SK-N-SH (cell line): ENCODE measurements at regions not wholly inside any gene's neighbourhood (a gene's known extent, or its start where the extent isn't known, plus 50 kb on each side); places are given as distances from the start of the nearest gene placed in this dataset.

Experiments
- CTCF ChIA-PET: fragments of 300-600, 350-600 bp; formaldehyde crosslinking; extraction: SDS; loops from one replicate; lab custom pipeline; 2021; lab: Yijun Ruan, JAX
- POLR2A ChIA-PET: fragments of 350-600 bp; sonication (Branson Sonifier 250); formaldehyde crosslinking; extraction: SDS; loops from one replicate; lab custom pipeline; 2020; ENCODE audit warnings: antibody characterized with exemption, inconsistent platforms; lab: Yijun Ruan, JAX
- DNase-seq: peaks from one replicate; pipeline ENCODE4 v3.0.0; 2012
- H2AFZ ChIP-seq: fragments of 200-600 bp; sonication (generic); 2 replicates; pipeline ENCODE4 v1.8.1; 2016; ENCODE audit warnings: antibody characterized with exemption, mild to moderate bottlenecking, low read depth
- H3F3A ChIP-seq: fragments of 200-600 bp; sonication (generic); replicated peaks from 2 replicates; pipeline ENCODE3; 2016; ENCODE audit warnings: antibody characterized with exemption, mild to moderate bottlenecking; ENCODE audit not compliant: insufficient read depth
- H3K27ac ChIP-seq, 2 experiments: fragments of 200-500 bp in 1 of 2; fragments of 200-600 bp in 1 of 2; sonication (Bioruptor generic) in 1 of 2; sonication (generic), shearing (Covaris generic) in 1 of 2; 2 replicates each; pipeline versions ENCODE4 v1.5.1 to v1.6.1; 2014 to 2016; ENCODE audit warnings: low read depth in 2 of 2, inconsistent platforms in 1 of 2, low read length in 1 of 2, mild to moderate bottlenecking in 1 of 2, mixed read lengths in 1 of 2
- H3K27me3 ChIP-seq: fragments of 200-600 bp; sonication (generic), shearing (Covaris generic); 2 replicates; pipeline ENCODE4 v1.6.1; 2016; ENCODE audit warnings: mixed run types; ENCODE audit not compliant: insufficient read depth
- H3K36me3 ChIP-seq, 2 experiments: fragments of 200-500 bp in 1 of 2; fragments of 200-600 bp in 1 of 2; sonication (Bioruptor generic) in 1 of 2; sonication (generic) in 1 of 2; replicated peaks in 1 of 2; 2 replicates each; pipeline versions ENCODE3 to v1.5.1; 2014 to 2016; ENCODE audit warnings: low read length in 1 of 2, mild to moderate bottlenecking in 1 of 2; ENCODE audit not compliant: insufficient read depth in 2 of 2, control insufficient read depth in 1 of 2
- H3K4me1 ChIP-seq, 2 experiments: fragments of 200-500 bp in 1 of 2; fragments of 200-600 bp in 1 of 2; sonication (Bioruptor generic) in 1 of 2; sonication (generic), shearing (Covaris generic) in 1 of 2; 2 replicates each; pipeline versions ENCODE4 v1.5.1 to v1.6.1; 2014 to 2016; ENCODE audit warnings: low read depth in 1 of 2, low read length in 1 of 2, mixed run types in 1 of 2; ENCODE audit not compliant: insufficient read depth in 2 of 2, control insufficient read depth in 1 of 2
- H3K4me2 ChIP-seq: fragments of 200-600 bp; sonication (generic), shearing (Covaris generic); 2 replicates; pipeline ENCODE4 v1.6.1; 2017; ENCODE audit warnings: mixed run types
- H3K4me3 ChIP-seq, 2 experiments: fragments of 200-500 bp in 1 of 2; fragments of 200-600 bp in 1 of 2; sonication (Bioruptor generic) in 1 of 2; sonication (generic), shearing (Covaris generic) in 1 of 2; 2 replicates each; pipeline versions ENCODE4 v1.5.1 to v1.8.1; 2014 to 2016; ENCODE audit warnings: low read depth in 2 of 2, inconsistent platforms in 1 of 2, low read length in 1 of 2, mild to moderate bottlenecking in 1 of 2, mixed read lengths in 1 of 2, moderate library complexity in 1 of 2
- H3K79me2 ChIP-seq: fragments of 200-600 bp; sonication (generic); 2 replicates; pipeline ENCODE4 v1.8.1; 2017; ENCODE audit warnings: mild to moderate bottlenecking; ENCODE audit not compliant: insufficient read depth
- H3K9ac ChIP-seq: fragments of 200-600 bp; sonication (generic); 2 replicates; pipeline ENCODE4 v1.6.1; 2017; ENCODE audit warnings: mixed run types
- H3K9me2 ChIP-seq: fragments of 200-600 bp; sonication (generic); 2 replicates; pipeline ENCODE4 v1.6.1; 2017; ENCODE audit warnings: mixed run types
- H3K9me3 ChIP-seq: fragments of 200-600 bp; sonication (generic); 2 replicates; pipeline ENCODE4 v1.6.1; 2017; ENCODE audit warnings: mixed run types, mild to moderate bottlenecking, moderate library complexity
- H4K20me1 ChIP-seq: fragments of 200-600 bp; sonication (generic); 2 replicates; pipeline ENCODE4 v1.6.1; 2017; ENCODE audit warnings: mild to moderate bottlenecking, mixed run types; ENCODE audit not compliant: insufficient read depth
- CHD2 ChIP-seq: fragments of 150-350 bp; IDR thresholded peaks from 2 replicates; pipeline ENCODE4 v1.6.1; 2018; ENCODE audit warnings: low read length; ENCODE audit not compliant: partially characterized antibody
- JUND ChIP-seq: IDR thresholded peaks from 2 replicates; pipeline ENCODE4 v1.4.0; 2012
- MEF2A ChIP-seq: IDR thresholded peaks from 2 replicates; pipeline ENCODE4 v1.4.0; 2012; ENCODE audit warnings: low read depth, borderline replicate concordance
- POLR2AphosphoS5 ChIP-seq: IDR thresholded peaks from 2 replicates; pipeline ENCODE4 v1.6.1; 2012; ENCODE audit warnings: low read depth, low read length
- RAD21 ChIP-seq: IDR thresholded peaks from 2 replicates; pipeline ENCODE4 v1.6.1; 2012; ENCODE audit warnings: mild to moderate bottlenecking, low read length
- RFX5 ChIP-seq: IDR thresholded peaks from 2 replicates; pipeline ENCODE4 v1.6.1; 2012; ENCODE audit warnings: mild to moderate bottlenecking, improper control_type of control experiment, low read length
- SIN3A ChIP-seq: IDR thresholded peaks from 2 replicates; pipeline ENCODE4 v1.6.1; 2012; ENCODE audit warnings: low read depth, mild to moderate bottlenecking, low read length, moderate library complexity, borderline replicate concordance
- SMC3 ChIP-seq: IDR thresholded peaks from 2 replicates; pipeline ENCODE4 v1.6.1; 2012; ENCODE audit warnings: low read depth, low read length, improper control_type of control experiment
- TAF1 ChIP-seq: IDR thresholded peaks from 2 replicates; pipeline ENCODE4 v1.6.1; 2012; ENCODE audit warnings: low read depth, mild to moderate bottlenecking, low read length, moderate library complexity, borderline replicate concordance
- WGBS: methylation state at CpG from one replicate; pipeline ENCODE4 v1.1.6; 2017; ENCODE audit warnings: low lambda C conversion rate; 5-methylcytosine and 5-hydroxymethylcytosine counted together
- TF ChIP-seq, protein P1 (sequence below): IDR thresholded peaks from 2 replicates; pipeline ENCODE4 v1.6.1; 2012; ENCODE audit warnings: mild to moderate bottlenecking, low read depth, low read length, moderate library complexity
- TF ChIP-seq, protein P2 (sequence below): fragments of 150-350 bp; IDR thresholded peaks from 2 replicates; pipeline ENCODE4 v1.6.1; 2016; ENCODE audit warnings: mild to moderate bottlenecking, low read depth, low read length

DNA sequence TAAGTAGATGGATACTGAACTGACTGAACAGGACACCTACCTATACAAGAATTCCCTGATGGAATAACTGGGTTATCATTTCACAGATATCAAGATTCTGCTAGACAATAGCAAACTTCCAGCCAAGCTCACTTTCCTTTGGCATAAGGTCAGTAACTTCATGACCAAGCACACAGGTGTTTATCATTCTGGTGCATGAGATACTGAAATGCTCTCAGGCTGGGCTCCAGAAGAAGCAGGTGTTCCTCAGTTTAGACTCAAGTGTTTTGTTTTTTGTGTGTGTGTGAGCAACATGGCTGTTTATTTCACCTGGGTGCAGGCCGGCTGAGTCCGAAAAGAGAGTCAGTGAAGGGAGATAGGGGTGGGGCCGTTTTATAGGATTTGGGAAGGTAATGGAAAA, 201.5 kb upstream of the SPOCK3 start:
- POLR2A ChIA-PET: no interaction called here
- Histone ChIP-seq H3K4me3 (no peak overlapping the region), H2AFZ (no peak overlapping the region), H3K27me3 (no peaks in the 10 kb centered on the region), H3K79me2 (no peaks in the 10 kb centered on the region), H3K4me1 (no peaks in the 10 kb centered on the region), H3K36me3 (no peaks in the 10 kb centered on the region), H4K20me1 (no peaks in the 10 kb centered on the region), H3K9me3 (no peaks in the 10 kb centered on the region), H3K9ac (no peak overlapping the region), H3K27ac (no peak overlapping the region), H3F3A (no peaks in the 10 kb centered on the region), H3K4me2 (no peak overlapping the region), H3K9me2 (no peaks in the 10 kb centered on the region)
- CTCF ChIA-PET: no interaction called here
- DNase-seq: no peak
- WGBS: 30% methylated on average over 3 of the region's 3 CpGs
- TF ChIP-seq SIN3A (no peak), SMC3 (no peak)
- TF ChIP-seq, protein P1, sequence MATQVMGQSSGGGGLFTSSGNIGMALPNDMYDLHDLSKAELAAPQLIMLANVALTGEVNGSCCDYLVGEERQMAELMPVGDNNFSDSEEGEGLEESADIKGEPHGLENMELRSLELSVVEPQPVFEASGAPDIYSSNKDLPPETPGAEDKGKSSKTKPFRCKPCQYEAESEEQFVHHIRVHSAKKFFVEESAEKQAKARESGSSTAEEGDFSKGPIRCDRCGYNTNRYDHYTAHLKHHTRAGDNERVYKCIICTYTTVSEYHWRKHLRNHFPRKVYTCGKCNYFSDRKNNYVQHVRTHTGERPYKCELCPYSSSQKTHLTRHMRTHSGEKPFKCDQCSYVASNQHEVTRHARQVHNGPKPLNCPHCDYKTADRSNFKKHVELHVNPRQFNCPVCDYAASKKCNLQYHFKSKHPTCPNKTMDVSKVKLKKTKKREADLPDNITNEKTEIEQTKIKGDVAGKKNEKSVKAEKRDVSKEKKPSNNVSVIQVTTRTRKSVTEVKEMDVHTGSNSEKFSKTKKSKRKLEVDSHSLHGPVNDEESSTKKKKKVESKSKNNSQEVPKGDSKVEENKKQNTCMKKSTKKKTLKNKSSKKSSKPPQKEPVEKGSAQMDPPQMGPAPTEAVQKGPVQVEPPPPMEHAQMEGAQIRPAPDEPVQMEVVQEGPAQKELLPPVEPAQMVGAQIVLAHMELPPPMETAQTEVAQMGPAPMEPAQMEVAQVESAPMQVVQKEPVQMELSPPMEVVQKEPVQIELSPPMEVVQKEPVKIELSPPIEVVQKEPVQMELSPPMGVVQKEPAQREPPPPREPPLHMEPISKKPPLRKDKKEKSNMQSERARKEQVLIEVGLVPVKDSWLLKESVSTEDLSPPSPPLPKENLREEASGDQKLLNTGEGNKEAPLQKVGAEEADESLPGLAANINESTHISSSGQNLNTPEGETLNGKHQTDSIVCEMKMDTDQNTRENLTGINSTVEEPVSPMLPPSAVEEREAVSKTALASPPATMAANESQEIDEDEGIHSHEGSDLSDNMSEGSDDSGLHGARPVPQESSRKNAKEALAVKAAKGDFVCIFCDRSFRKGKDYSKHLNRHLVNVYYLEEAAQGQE: no peak

DNA sequence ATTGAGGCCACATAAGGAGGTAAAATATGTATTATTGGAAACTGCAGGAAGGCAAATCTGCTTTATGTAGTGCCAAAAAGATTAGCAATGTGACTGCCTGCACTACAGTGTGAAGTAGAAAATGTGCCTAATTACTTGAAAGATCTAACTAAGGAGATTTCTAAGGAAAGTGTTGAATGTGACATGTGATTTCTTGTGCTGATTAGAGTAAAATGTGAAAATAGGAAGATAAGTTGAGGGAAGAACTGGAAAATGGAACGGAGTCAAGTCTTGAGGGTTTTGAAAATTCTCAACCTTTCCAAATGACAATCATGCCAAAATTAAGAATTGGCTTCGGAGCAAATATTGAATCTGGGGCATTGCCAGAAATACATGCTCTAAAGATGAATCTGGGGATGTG, 209.5 kb upstream of the SPOCK3 start:
- no peak overlapping the region for H3K4me2 ChIP-seq
- H3K4me1 ChIP-seq: no peaks in the 10 kb centered on the region
- no peaks in the 10 kb centered on the region for H3K36me3 ChIP-seq
- no peak overlapping the region for H3K27ac ChIP-seq
- WGBS: 14% methylated on average over 2 of the region's 2 CpGs
- H4K20me1 ChIP-seq: no peaks in the 10 kb centered on the region
- CTCF ChIA-PET: no interaction called here
- no peaks in the 10 kb centered on the region for H3F3A ChIP-seq
- TF ChIP-seq RAD21 (no peak), CHD2 (no peak), MEF2A (no peak), JUND (no peak), RFX5 (no peak), POLR2AphosphoS5 (no peak), TAF1 (no peak)
- TF ChIP-seq, protein P2, sequence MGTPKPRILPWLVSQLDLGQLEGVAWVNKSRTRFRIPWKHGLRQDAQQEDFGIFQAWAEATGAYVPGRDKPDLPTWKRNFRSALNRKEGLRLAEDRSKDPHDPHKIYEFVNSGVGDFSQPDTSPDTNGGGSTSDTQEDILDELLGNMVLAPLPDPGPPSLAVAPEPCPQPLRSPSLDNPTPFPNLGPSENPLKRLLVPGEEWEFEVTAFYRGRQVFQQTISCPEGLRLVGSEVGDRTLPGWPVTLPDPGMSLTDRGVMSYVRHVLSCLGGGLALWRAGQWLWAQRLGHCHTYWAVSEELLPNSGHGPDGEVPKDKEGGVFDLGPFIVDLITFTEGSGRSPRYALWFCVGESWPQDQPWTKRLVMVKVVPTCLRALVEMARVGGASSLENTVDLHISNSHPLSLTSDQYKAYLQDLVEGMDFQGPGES: no peak
- no peaks in the 10 kb centered on the region for H3K79me2 ChIP-seq
- H3K27me3 ChIP-seq: no peaks in the 10 kb centered on the region
- POLR2A ChIA-PET: no interaction called here
- no peak overlapping the region for H3K9ac ChIP-seq
- DNase-seq: no peak
- H3K9me2 ChIP-seq: no peaks in the 10 kb centered on the region
- no peak overlapping the region for H3K4me3 ChIP-seq
- no peaks in the 10 kb centered on the region for H3K9me3 ChIP-seq
- H2AFZ ChIP-seq: no peak overlapping the region
